HepG2 (cell line): ENCODE measurements at regions not wholly inside any gene's neighbourhood (a gene's known extent, or its start where the extent isn't known, plus 50 kb on each side); places are given as distances from the start of the nearest gene placed in this dataset.
"Not testable (repeated sequence)": the region's sequence is repeated elsewhere in the genome, so short reads cannot be mapped to it uniquely, and the experiment has no call there.

Experiments
- ATAC-seq: fragments of 200-7000 bp; cut with Tn5 transposase; 3 replicates; pipeline ENCODE4 v1.9.1; 2020; ENCODE audit warnings: mild to moderate bottlenecking, moderate library complexity
- BruUV-seq: library from RNA; stranded (reverse); fragments of 400-500 nt; replicated peaks from 2 replicates; lab custom pipeline; 2021; lab: Mats Ljungman, UMichigan
- CTCF ChIA-PET: fragments of 300-600 bp; formaldehyde crosslinking; extraction: SDS; loops from one replicate; lab custom pipeline; 2021; ENCODE audit warnings: low total read pairs, inconsistent platforms, low intra/inter-chr PET ratio; lab: Yijun Ruan, JAX
- POLR2A ChIA-PET: fragments of 350-600 bp; sonication (Branson Sonifier 250); formaldehyde crosslinking; loops from one replicate; lab custom pipeline; 2020; ENCODE audit warnings: antibody characterized with exemption, inconsistent platforms; lab: Yijun Ruan, JAX
- DNase-seq: peaks from one replicate; pipeline ENCODE4 v3.0.0-alpha.2; 2015; ENCODE audit warnings: low spot score
- FAIRE-seq: peaks from 3 replicates; lab custom pipeline; 2011; peaks lifted over from hg19 to GRCh38; lab: Jason Lieb, UNC
- H2AFZ ChIP-seq: one replicate; pipeline ENCODE4 v1.6.1; 2011; ENCODE audit warnings: low read length, inconsistent platforms
- H3K27ac ChIP-seq: fragments of 300-600 bp; 3 replicates; pipeline ENCODE4 v1.8.0; 2011; ENCODE audit warnings: mixed run types, mild to moderate bottlenecking, mixed read lengths, low read length, inconsistent platforms; ENCODE audit not compliant: insufficient read depth; ENCODE audit errors: extremely low read length
- H3K27me3 ChIP-seq, 2 experiments: fragments of 200-600 bp in 1 of 2; 2 replicates in 1 of 2; 3 replicates in 1 of 2; pipeline versions ENCODE4 v1.6.0 to v1.8.0; 2011; ENCODE audit warnings: low read length in 2 of 2, mild to moderate bottlenecking in 2 of 2, moderate library complexity in 2 of 2, inconsistent platforms in 1 of 2; ENCODE audit not compliant: insufficient read depth in 2 of 2, control insufficient read depth in 1 of 2
- H3K36me3 ChIP-seq, 2 experiments: fragments of 200-600 bp in 1 of 2; replicated peaks in 1 of 2; 2 replicates in 1 of 2; 3 replicates in 1 of 2; pipeline versions ENCODE4 v1.5.1 to v1.8.0; 2011; ENCODE audit warnings: low read length in 2 of 2, inconsistent platforms in 1 of 2; ENCODE audit not compliant: insufficient read depth in 2 of 2, control insufficient read depth in 1 of 2
- H3K4me1 ChIP-seq: 2 replicates; pipeline ENCODE4 v1.5.1; 2012; ENCODE audit warnings: low read length, inconsistent platforms; ENCODE audit not compliant: insufficient read depth
- H3K4me2 ChIP-seq: 2 replicates; pipeline ENCODE4 v1.6.0; 2011; ENCODE audit warnings: low read depth, low read length, inconsistent platforms
- H3K4me3 ChIP-seq, 3 experiments: fragments of 200-600 bp in 1 of 3; sonication (generic), shearing (Covaris generic) in 1 of 3; replicated peaks in 1 of 3; 2 replicates each; pipeline ENCODE4 v1.5.1; 2011 to 2016; ENCODE audit warnings: low read length in 3 of 3, inconsistent platforms in 2 of 3, low read depth in 2 of 3, mild to moderate bottlenecking in 2 of 3, control low read depth in 1 of 3, mixed read lengths in 1 of 3; ENCODE audit not compliant: insufficient read depth in 1 of 3
- H3K79me2 ChIP-seq: one replicate; pipeline ENCODE4 v1.6.1; 2011; ENCODE audit warnings: low read length, inconsistent platforms; ENCODE audit not compliant: insufficient read depth
- H3K9ac ChIP-seq: 2 replicates; pipeline ENCODE4 v1.6.0; 2011; ENCODE audit warnings: mild to moderate bottlenecking, low read depth, low read length, inconsistent platforms; ENCODE audit not compliant: insufficient read depth
- H3K9me3 ChIP-seq: 2 replicates; pipeline ENCODE4 v1.5.1; 2012; ENCODE audit warnings: mild to moderate bottlenecking, low read length
- H4K20me1 ChIP-seq: 2 replicates; pipeline ENCODE4 v1.6.0; 2011; ENCODE audit warnings: inconsistent platforms, mild to moderate bottlenecking, low read length, moderate library complexity; ENCODE audit not compliant: insufficient read depth
- IKZF4 ChIP-seq: sonication (generic); formaldehyde crosslinking; IDR thresholded peaks from 2 replicates; pipeline ENCODE4 v1.5.1; 2020; ENCODE audit warnings: borderline replicate concordance, mild to moderate bottlenecking, low read depth, missing genetic modification reagents; ENCODE audit errors: not compliant biosample characterization
- JUNB ChIP-seq: sonication (generic); formaldehyde crosslinking; IDR thresholded peaks from 2 replicates; pipeline ENCODE4 v1.8.0; 2022; ENCODE audit warnings: missing genetic modification reagents, mild to moderate bottlenecking, borderline replicate concordance
- KDM4B ChIP-seq: sonication (generic); formaldehyde crosslinking; IDR thresholded peaks from 2 replicates; pipeline ENCODE4 v1.4.0; 2020; ENCODE audit warnings: missing genetic modification reagents
- MIER3 ChIP-seq: IDR thresholded peaks from 2 replicates; pipeline ENCODE4 v1.6.1; 2016; ENCODE audit warnings: missing compliant biosample characterization, borderline replicate concordance
- RFX3 ChIP-seq: IDR thresholded peaks from 2 replicates; pipeline ENCODE4 v1.6.1; 2016; ENCODE audit warnings: missing biosample characterization, missing genetic modification reagents
- SMAD9 ChIP-seq: sonication (generic); formaldehyde crosslinking; IDR thresholded peaks from 2 replicates; pipeline ENCODE4 v1.5.1; 2020; ENCODE audit warnings: mild to moderate bottlenecking, missing genetic modification reagents
- TMF1 ChIP-seq: sonication (generic); formaldehyde crosslinking; IDR thresholded peaks from 2 replicates; pipeline ENCODE4 v1.8.1; 2022; ENCODE audit warnings: low read depth, missing genetic modification reagents
- ZFX ChIP-seq: sonication (generic); formaldehyde crosslinking; IDR thresholded peaks from 2 replicates; pipeline ENCODE4 v1.4.0; 2020; ENCODE audit warnings: mild to moderate bottlenecking, low read depth, missing genetic modification reagents, moderate library complexity
- ZSCAN22 ChIP-seq: sonication (generic); formaldehyde crosslinking; IDR thresholded peaks from 2 replicates; pipeline ENCODE4 v1.4.0; 2020; ENCODE audit warnings: mild to moderate bottlenecking, missing genetic modification reagents
- WGBS: methylation state at CpG from one replicate; pipeline ENCODE4 v1.1.6; 2017; ENCODE audit warnings: low lambda C conversion rate; 5-methylcytosine and 5-hydroxymethylcytosine counted together
- in situ Hi-C: cut with HindIII; loops from 2 replicates; pipeline ENCODE4 v1.10.0; 2017; ENCODE audit warnings: low pct_unique_long_range_greater_than_20kb; ENCODE audit not compliant: extremely low pct_ligation_motif_present
- intact Hi-C: fragments of 100-400 bp; cut with micrococcal nuclease; formaldehyde crosslinking; loops from one replicate; pipeline ENCODE4 v1.10.0; 2022; ENCODE audit not compliant: unreplicated experiment
- TF ChIP-seq, protein P1 (sequence below): sonication (generic); formaldehyde crosslinking; IDR thresholded peaks from 2 replicates; pipeline ENCODE4 v1.9.0; 2021; ENCODE audit warnings: missing genetic modification reagents, borderline replicate concordance
- TF ChIP-seq, protein P2 (sequence below): sonication (generic); formaldehyde crosslinking; IDR thresholded peaks from 2 replicates; pipeline ENCODE4 v1.9.0; 2021; ENCODE audit warnings: missing genetic modification reagents, mild to moderate bottlenecking, borderline replicate concordance

DNA sequence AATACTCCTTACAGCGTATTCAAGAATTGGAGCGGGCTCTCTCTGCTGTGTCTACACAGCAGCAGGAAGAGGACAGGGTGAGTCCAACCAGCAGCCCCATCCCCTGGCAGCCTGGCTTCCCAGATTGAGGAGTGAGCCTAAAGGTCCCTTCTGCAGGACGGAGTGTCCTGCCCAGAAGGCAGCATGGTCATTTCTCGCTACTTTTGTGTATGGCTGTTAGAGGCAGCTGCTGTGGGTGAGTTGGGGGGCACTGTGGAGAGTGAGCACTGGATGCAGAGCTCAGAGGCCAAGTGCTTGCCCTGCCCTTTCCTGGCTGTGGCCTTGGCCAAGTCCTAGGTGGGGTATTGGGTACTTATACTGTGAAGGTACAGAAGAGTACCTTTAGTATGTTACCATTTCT lies 62.3 kb upstream of the UBE2Q2 start:
- POLR2A ChIA-PET, FAIRE-seq, ATAC-seq, H4K20me1 ChIP-seq, CTCF ChIA-PET, H3K79me2 ChIP-seq, in situ Hi-C loops, DNase-seq, H3K36me3 ChIP-seq, BruUV-seq, intact Hi-C loops, H3K9me3 ChIP-seq, H3K27ac ChIP-seq, H3K9ac ChIP-seq, H2AFZ ChIP-seq, H3K4me2 ChIP-seq, H3K4me3 ChIP-seq: not testable (repeated sequence)
- Histone ChIP-seq H3K27me3 (peaks cover 1 to 12% of the 10 kb centered on the region in 2 experiments; a peak in 4 of 5 replicates), H3K4me1 (peaks cover 25% of the 10 kb centered on the region)
- WGBS = 34% methylated on average over 4 of the region's 4 CpGs

DNA sequence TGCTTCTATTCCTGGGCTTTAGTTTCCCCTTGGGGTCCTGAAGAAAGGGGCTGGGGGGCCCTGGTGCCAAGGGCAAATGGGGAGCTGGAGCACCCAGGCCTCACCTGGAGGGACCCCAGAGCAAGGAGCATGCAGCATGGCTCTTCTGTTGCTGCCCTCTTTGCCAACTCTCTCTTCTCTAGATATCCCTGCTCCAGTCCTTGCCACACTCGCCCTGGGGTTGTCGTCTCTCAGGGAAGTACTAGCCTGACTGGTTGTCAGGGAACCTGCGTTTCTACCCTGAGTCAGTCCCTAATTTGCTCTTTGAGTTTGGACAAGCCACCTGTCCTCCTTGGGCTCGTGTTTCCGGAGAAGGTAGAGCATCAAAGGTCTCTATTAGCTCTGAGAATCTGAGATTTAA lies 63.7 kb upstream of the UBE2Q2 start:
- ChIA-PET CTCF (no interaction called here), POLR2A (interaction anchor here (1.1 kb wide), 1 partner anchor 8 kb away, joined by 3 read pairs; no protein-coding TSS in a partner anchor)
- H3K9me3 ChIP-seq = no peaks in the 10 kb centered on the region
- H2AFZ ChIP-seq = no peak overlapping the region
- peaks cover 1 to 8% of the 10 kb centered on the region in 2 experiments; a peak in 2 of 5 replicates for H3K27me3 ChIP-seq
- peaks cover 38% of the 10 kb centered on the region for H3K4me1 ChIP-seq
- WGBS = 50% methylated on average over 3 of the region's 5 CpGs
- no peaks in the 10 kb centered on the region for H3K79me2 ChIP-seq
- no TSS peak for BruUV-seq
- no peaks in the 10 kb centered on the region for H3K36me3 ChIP-seq
- no peak overlapping the region for H3K27ac ChIP-seq
- intact Hi-C loops (no loop called here), in situ Hi-C loops (no loop called here)
- no peak for FAIRE-seq
- no peak overlapping the region for H3K4me2 ChIP-seq
- H3K9ac ChIP-seq = no peak overlapping the region
- ATAC-seq = no peak
- no peaks in the 10 kb centered on the region for H4K20me1 ChIP-seq
- H3K4me3 ChIP-seq = no peak overlapping the region
- DNase-seq = no peak
- TF ChIP-seq JUNB (CRISPR knock-in tag) (no peak), KDM4B (CRISPR knock-in tag) (no peak), ZFX (CRISPR knock-in tag) (no peak), RFX3 (CRISPR knock-in tag) (no peak), SMAD9 (no peak), ZSCAN22 (CRISPR knock-in tag) (no peak), MIER3 (CRISPR knock-in tag) (no peak), IKZF4 (CRISPR knock-in tag) (no peak), TMF1 (no peak)
- TF ChIP-seq, protein P1, sequence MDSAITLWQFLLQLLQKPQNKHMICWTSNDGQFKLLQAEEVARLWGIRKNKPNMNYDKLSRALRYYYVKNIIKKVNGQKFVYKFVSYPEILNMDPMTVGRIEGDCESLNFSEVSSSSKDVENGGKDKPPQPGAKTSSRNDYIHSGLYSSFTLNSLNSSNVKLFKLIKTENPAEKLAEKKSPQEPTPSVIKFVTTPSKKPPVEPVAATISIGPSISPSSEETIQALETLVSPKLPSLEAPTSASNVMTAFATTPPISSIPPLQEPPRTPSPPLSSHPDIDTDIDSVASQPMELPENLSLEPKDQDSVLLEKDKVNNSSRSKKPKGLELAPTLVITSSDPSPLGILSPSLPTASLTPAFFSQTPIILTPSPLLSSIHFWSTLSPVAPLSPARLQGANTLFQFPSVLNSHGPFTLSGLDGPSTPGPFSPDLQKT (CRISPR knock-in tag) = no peak
- TF ChIP-seq, protein P2, sequence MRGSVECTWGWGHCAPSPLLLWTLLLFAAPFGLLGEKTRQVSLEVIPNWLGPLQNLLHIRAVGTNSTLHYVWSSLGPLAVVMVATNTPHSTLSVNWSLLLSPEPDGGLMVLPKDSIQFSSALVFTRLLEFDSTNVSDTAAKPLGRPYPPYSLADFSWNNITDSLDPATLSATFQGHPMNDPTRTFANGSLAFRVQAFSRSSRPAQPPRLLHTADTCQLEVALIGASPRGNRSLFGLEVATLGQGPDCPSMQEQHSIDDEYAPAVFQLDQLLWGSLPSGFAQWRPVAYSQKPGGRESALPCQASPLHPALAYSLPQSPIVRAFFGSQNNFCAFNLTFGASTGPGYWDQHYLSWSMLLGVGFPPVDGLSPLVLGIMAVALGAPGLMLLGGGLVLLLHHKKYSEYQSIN (CRISPR knock-in tag) = no peak
